ENCODE measurements at regions not wholly inside any gene's neighbourhood (a gene's known extent, or its start where the extent isn't known, plus 50 kb on each side); places are given as distances from the start of the nearest gene placed in this dataset.
"Not testable (repeated sequence)": the region's sequence is repeated elsewhere in the genome, so short reads cannot be mapped to it uniquely, and the experiment has no call there.

DNA sequence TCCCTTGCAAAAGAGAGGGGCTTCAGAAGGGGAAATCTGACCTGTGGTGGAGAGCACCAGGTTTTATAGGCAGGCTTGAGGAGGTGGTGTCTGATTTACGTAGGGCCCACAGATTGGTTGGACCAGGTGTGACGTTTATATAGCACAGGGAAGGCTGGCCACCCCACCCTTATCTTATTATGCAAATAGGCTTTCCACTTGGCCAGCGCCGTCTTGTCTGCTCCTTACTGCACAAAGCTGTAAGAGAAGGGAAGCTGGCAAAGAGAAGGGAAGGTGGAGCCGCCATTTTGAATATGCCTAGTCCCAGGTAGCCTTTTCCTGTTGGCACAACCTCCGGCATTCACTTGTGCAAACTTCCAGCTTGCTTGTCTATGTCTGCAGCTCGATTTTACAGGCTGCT is 221.4 kb downstream of the GATA3 start:
- in situ Hi-C loops (cut with HindIII; ENCODE audit: low sequenced_read_pairs): no loop called here

DNA sequence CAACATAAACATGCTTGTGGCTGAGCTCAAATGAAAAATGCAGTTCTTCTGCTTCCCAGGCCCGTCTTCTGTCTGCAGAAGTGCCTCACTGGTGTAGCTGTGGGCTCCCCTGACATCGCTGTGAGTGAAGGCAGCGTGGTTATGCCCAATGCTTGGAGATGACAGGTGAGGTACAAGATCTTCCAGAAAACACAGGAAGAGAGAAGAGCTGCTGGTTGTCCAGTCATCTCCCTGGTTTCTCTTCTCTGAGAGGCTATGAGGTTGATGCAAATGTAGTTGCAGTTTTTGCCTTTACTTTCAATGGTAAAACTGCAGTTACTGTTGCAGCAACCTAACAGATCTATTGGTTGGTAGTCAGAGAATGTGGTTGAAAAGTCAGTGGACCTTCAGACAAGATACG is 223.6 kb downstream of the GATA3 start:
- in situ Hi-C loops (cut with HindIII; ENCODE audit: low sequenced_read_pairs): no loop called here

DNA sequence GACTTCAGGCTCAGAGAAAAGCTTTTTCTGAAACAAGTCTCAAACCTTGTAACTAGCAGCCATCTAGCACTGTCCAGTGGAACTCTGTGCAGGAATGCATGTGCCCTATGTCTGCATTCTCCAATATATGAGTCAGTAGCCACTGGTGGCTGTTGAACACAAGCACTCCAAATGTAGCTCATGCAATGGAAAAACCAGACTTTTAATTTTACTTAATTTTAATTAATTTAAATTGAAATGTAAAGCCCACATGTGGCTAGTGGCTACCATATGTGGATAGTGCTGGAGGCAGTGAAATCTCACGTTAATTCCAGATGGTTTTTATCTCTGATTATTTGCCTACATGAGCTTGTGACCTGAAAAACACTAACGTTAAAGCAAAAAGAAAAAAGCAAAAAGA is 225.1 kb downstream of the GATA3 start:
- in situ Hi-C loops (cut with HindIII; ENCODE audit: low sequenced_read_pairs): no loop called here

DNA sequence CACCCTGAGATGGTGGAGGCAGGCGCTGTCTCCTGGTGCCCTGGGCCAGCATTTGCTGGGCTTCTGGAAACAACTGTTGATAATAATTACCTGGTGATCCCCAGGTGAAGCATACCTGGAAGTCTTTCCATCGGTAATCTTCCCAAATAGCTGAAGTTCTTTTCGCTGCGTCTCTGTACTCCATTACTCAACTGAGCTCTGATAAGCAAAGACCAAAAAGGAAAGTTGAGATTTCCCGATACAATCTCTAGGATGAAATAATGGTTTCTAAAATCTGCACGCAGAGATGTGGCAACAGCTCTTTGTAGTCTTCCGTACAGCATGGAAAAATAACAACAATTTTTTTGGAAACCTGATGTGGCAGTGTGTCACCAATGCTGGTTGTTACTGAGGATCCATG is 226.5 kb downstream of the GATA3 start:
- in situ Hi-C loops (cut with HindIII; ENCODE audit: low sequenced_read_pairs): no loop called here

DNA sequence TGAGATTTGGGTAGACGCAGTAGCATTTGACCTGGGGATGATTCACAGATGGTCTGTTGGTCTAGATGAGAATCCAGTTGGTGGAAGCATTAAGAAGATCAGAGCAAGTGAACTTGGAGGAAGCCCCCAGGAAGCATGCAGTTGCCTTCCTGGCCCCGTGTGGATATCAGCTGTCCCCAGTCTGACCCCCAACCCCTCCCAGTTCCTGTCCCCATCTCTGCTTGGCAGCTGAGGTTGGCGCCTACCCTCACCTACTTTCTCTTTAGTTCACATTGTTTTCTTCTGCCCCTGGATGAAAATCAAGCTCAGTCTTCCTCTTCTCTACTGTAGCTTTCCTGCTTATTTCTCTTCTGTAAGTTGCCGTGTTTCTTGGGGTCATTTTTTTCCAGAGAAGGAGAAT is 227.9 kb downstream of the GATA3 start:
- in situ Hi-C loops (cut with HindIII; ENCODE audit: low sequenced_read_pairs): no loop called here

DNA sequence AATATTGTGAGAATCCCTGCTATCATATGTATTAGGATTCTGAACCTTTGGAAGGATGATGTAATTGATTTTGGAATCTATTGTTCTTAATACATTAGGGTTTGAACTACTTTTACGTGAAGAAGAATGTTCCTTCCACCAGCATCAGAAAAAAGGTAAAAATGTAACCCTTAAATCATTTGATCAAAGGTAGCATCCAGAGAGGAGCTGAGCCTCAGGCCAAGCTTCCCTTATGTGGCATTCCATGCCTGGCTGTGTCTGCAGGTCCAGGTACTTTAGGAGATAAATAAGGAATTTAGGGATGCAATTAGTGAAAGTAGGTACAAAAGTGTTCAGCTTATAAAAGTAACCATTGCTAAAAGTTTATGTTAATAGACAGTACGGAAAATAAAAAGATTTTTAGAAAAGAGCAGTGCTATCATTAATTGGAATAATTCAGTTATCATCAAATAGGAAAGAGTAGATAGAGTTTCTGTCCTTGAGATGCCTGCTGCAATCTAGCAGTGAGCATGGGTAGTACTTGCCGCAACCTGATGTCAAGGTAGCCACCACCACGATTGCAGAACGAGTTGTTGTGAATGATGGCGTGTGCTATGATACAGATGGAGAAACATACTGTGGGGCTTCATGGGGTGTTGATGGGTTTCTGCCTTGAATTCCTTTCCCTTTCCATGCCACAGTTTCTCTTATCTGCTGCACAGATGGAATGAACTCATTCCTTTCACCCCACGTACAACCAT is 228.8 kb downstream of the GATA3 start:
- in situ Hi-C loops (cut with HindIII; ENCODE audit: low sequenced_read_pairs): no loop called here

DNA sequence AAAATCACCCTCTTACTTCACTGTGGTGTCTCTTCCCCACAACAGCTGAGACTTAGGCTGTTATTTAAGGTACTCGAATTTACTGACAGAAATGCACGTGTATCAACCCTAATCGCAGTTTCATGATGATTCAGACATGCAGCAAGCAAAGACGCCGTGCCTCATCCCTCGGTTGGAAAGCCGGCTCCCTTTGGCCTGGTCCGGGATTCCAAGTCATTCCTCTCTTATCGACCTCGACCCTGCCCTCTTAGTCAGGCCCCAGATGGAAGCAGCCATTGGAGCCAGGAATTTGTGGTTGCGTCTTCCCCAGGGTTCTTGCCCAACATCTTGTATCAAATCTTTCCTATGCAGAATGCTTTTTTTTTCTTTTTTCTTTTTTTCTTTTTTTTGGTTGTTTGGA is 229.5 kb downstream of the GATA3 start:
- in situ Hi-C loops (cut with HindIII; ENCODE audit: low sequenced_read_pairs): no loop called here

DNA sequence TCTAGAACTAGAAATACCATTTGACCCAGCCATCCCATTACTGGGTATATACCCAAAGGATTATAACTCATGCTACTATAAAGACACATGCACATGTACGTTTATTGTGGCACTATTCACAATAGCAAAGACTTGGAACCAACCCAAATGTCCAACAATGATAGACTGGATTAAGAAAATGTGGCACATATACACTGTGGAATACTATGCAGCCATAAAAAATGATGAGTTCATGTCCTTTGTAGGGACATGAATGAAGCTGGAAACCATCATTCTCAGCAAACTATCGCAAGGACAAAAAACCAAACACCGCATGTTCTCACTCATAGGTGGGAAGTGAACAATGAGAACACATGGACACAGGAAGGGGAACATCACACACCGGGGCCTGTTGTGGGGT is 231.5 kb downstream of the GATA3 start:
- in situ Hi-C loops (cut with HindIII; ENCODE audit: low sequenced_read_pairs): not testable (repeated sequence)

DNA sequence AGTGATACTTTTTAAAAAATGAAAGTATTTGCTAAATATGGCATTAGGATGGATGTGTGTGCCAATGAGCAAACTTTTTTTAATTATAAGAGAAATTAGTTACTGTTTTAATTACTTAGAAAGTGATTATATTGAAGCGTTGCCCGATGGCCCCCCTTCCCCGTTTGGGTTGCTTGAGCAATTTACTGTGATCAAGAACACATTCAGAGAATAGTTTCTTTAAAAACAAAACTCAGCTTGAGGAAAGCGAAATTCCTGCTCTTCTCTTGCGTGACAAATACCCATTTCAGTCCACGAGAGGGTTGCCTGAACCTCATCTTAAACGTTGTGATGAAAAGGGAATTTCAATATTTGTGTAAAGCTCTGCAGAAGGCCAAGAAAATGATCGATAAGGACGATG is 234.1 kb downstream of the GATA3 start:
- in situ Hi-C loops (cut with HindIII; ENCODE audit: low sequenced_read_pairs): no loop called here

DNA sequence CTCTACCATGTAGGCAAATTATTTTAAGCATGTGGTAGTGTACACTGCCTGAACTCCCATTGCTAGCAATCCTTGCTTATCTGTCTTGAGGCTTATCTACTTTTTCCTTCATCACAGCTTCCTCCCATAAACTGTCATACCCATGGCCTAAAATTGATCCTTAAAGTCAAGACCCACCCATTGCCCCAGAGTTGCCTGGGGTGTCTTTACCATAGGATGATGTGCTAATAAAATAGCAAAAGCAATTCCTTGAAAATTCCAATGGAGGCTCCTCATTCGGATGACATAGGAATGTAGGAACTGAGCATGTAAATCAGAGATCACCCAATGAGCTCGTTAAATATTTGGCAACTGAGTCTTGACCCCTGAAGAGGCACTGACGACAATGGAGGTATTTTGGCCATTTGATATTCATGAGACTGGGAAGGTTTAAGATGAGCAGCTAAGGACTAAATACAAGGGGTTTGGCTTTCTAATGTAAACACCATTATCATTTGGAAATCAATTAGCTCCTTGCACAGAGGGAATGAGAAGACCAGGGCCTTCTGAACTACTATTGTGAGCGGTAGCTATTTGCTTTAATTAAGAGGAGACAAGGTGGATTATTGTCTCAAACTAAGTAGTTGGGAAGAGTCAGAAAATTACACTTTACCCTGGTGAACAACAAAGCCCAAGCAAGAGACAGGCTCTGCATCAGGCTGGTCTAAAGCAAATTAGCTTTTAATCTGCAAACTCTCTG is 234.9 kb downstream of the GATA3 start:
- in situ Hi-C loops (cut with HindIII; ENCODE audit: low sequenced_read_pairs): no loop called here

DNA sequence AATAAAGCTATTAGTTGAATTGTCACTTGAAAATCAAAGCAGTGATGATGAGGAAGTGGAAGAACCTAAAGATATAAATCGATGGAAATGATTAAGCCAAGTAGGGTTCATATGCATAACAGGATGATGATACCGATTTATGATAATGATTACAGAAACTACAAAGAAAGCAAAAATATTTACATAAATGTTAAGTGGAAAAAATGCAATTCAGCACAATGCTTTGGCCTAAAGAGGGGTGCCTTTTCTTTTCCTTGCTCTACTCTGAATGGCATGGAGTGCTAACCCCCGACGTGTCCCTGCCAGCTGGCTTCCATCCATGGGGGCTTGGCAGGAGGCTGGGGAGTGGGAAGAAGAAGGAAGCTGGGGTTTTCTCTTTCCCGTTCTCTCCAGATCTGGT is 240.3 kb downstream of the GATA3 start:
- in situ Hi-C loops (cut with HindIII; ENCODE audit: low sequenced_read_pairs): no loop called here

DNA sequence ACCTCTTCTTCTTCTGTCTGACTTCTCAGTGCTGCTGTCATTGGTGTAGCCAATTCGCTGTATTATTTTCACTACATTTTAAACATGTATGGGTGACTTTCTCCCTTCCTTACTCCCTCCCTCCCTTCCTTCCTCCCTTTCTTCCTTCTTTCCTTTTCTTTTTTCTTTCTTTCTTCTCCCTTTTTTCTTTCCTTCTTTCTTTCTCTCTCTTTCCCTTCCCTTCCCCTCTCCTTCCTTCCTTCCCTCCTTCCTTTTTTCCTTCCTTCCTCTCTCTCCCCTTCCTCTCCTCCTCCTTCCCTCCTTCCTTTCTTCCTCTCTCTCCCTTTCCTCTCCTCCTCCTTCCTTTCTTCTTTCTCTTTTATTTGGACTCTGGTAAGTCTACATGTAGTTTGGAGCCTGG is 240.8 kb downstream of the GATA3 start:
- in situ Hi-C loops (cut with HindIII; ENCODE audit: low sequenced_read_pairs): no loop called here

DNA sequence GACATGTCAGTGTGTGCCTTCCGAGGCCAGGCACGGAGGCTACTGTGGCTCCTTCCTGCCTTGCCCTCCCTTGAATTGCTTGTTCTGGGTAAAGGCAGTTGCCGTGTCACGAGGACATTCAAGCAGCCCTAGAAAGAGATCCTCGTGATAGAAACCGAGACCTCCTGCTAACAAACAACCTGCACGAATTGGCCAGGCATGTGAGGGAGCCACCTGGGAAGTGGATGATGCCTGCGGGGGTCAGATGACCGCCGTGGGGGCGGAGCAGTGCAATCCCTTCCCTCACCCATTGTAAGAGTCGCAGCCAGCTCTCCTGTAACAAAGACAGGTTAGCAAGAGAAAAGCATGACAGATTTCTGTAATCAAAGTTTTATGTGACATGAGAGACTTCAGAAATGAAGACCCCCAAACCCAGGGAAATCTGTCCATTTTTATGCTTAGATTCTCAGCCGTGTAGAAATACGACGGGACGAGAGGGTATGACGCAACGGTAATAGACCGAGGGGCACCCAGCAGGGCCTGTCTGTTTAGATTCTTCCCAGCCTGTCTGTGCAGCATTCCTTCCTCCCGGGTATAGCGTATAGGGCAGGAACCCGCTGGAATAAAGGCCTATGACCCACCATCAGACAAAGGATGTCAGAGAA is 241.7 kb downstream of the GATA3 start:
- in situ Hi-C loops (cut with HindIII; ENCODE audit: low sequenced_read_pairs): no loop called here

DNA sequence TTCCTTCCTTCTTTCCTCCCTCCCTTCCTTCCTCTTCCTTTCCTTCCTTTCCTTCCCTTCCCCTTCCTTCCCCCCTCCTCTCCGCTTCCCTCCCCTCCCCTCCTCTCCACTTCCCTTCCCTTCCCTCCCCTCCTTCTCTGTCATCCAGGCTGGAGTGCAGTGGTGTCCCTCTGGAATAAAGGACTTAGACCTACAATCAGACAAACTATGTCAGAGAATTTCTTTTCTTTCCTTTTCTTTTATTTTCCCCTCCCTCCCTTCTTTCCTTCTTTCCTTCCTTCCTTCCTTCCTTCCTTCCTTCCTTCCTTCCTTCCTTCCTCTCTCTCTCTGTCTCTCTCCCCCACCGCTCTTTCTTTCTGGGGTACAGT is 242.2 kb downstream of the GATA3 start:
- in situ Hi-C loops (cut with HindIII; ENCODE audit: low sequenced_read_pairs): no loop called here

DNA sequence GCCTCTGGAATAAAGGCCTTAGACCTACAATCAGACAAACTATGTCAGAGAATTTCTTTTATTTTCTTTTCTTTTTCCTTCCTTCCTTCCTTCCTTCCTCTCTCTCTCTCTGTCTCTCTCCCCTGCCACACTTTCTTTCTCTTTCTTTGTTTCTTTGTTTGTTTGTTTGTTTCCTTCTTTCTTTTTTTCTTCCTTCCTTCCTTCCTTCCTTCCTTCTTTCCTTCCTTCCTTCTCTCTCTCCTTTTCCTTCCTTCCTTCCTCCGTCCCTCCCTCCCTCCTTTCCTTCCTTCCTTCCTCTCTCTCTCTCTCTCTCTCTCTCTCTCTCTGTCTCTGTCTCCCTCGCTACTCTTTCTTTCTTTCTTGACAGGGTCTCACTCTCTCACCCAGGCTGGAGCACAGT is 242.6 kb downstream of the GATA3 start:
- in situ Hi-C loops (cut with HindIII; ENCODE audit: low sequenced_read_pairs): no loop called here

DNA sequence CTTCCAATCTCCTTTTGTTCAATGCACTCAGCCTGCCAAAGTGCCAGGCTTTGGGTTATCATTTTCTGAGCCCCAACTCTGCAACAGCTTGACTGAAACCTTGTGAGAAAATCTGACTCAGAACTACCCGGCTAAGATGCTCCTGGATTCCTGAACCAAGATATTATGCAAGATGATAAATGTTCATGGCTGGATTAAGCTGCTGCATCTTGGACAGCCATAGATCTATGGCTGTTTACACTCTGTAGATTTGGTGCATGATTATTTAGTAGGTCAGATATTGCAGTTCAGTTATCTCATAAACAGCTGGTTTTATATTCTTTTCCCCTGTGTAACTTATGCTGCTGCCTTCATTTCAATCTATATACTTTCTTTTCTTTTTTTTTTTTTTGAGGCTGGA is 243.5 kb downstream of the GATA3 start:
- in situ Hi-C loops (cut with HindIII; ENCODE audit: low sequenced_read_pairs): no loop called here

DNA sequence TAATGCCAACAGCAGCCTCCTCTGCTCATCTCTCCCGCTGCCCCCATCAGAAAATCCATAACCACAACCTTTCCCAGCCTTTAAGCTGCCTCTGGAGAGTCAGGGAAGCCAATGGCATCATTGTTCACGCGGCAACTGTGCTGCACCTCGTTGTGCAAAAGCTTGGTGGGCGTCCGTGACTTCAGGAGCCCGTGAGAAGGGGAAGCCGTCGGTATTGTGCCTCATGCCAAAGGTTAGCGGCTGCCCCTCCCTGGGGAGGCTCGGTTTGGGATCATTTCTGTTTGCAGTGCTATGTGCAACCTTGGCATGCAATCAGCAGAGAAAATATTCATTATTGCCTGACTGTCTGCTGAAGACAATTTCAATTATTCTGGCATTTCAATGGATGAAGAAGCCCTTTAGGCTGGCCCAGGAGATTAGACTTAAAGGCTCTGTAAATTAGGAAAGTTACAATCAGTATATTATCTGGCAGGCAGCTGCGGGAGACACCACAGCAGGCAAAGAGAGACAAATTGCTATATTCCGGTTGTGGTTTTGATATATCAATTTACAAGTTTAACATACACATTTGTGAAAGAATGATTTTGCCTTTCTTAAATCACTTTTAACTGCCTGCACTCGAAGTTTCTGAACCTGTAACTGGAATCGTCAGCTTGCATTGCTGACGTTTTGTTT is 244.5 kb downstream of the GATA3 start:
- in situ Hi-C loops (cut with HindIII; ENCODE audit: low sequenced_read_pairs): no loop called here

DNA sequence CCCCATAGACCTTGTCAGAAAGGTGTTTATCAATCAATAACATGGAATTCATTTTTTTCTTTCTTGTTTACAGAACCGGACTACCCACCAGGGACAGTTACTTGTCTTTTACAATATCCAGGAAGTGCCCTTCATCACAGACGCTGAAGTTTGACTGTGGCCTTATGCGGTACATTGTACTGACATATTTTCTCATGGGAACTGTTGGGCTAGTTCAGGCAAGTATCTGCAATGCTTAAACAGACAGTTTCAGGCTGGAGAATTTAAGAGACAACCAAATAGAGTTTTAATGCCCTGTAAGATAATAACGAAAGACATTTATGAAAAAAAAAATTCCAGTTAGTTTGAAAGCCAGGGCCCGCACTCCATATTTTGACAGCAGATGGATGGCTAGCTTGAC is 246.4 kb downstream of the GATA3 start:
- in situ Hi-C loops (cut with HindIII; ENCODE audit: low sequenced_read_pairs): no loop called here

DNA sequence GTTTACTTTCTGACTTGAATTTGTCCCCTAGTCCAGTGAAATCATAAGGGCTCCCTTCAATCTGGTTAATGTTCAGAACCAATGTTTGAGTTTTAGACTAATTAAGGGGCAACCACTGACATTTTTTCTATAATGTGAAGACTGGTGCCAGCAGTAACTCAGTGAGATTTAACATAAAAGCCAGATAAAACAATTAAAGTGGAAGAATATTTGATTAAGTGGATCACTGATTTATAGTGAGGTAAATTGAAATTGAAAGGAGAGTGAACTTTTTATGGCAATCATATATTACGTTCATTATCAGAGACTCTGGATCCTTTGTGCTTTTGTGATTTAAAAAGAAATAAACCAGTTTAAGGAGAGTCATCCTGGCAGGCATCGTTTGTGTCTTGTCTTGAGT is 246.8 kb downstream of the GATA3 start:
- in situ Hi-C loops (cut with HindIII; ENCODE audit: low sequenced_read_pairs): no loop called here

DNA sequence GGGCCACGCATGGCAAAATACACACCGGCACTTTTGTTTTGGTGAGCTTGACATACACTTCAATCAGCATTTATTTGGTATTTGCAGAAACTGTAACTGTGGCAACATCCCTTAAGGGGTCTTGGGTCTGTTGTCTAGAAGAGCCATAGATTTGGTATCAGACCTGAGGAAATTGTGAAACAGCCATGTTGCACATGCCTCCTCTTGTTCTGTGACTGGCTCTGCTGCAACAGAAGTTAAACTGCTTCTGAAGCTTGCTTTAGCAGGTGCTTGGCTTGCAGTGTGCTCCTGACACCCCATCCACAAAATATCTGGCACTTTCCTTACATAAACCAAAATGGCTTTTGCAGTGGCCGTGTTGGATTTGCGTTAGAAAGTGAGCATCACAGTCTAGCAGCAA is 247.3 kb downstream of the GATA3 start:
- in situ Hi-C loops (cut with HindIII; ENCODE audit: low sequenced_read_pairs): no loop called here

DNA sequence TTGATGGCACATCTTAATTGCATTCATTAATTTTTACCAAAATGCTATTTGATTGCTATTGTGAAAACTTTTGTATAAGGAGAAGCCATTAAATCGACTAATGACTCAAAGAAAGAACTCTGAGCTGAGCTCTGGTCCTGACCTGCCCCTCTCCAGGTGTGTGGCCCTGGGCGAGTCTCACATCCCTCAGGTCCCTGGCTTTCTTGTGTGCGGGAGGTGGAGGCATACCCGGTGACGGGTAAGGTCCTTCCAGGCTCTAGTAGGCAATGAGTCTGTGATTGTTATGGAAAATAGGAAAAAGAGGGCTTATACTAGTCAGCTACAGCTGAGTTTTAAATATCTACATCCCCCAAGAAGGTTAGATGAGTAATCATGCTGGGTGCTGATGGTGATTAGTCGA is 248.1 kb downstream of the GATA3 start:
- in situ Hi-C loops (cut with HindIII; ENCODE audit: low sequenced_read_pairs): no loop called here

DNA sequence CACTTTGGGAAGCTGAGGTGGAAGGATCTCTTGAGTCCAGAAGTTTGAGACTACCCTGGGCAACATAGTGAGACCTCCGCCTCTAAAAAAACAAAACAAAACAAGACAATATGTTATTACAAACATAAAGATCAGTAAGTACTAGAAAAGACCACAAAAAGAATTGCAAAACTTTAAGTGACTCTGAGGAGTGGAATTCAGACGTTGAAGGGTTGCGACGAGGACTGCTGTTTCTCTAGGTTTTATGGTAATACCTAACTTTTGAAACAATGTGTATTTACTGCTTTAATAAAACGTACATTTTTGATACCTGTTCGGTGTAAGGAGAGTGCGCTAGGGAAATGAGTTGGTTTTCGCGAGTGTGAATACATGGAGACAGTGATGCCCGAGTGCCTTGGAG is 250.4 kb downstream of the GATA3 start:
- in situ Hi-C loops (cut with HindIII; ENCODE audit: low sequenced_read_pairs): no loop called here
